Tibial nerve (tissue), 4 donors: ENCODE measurements at regions not wholly inside any gene's neighbourhood (a gene's known extent, or its start where the extent isn't known, plus 50 kb on each side); places are given as distances from the start of the nearest gene placed in this dataset.

Source experiments
- DNase-seq, 2 donors: peaks; one replicate each; pipeline ENCODE4 v3.0.0-alpha.2; 2019; ENCODE audit warnings: low spot score in 2 of 2
- H3K27ac ChIP-seq, 4 donors: fragments of 200-600 bp; sonication (generic) in 3 of 4; one replicate each; pipeline ENCODE4 v1.5.1; 2017 to 2019; ENCODE audit warnings: mild to moderate bottlenecking in 1 of 4
- H3K27me3 ChIP-seq, 2 donors: fragments of 200-600 bp; sonication (generic) in 1 of 2; one replicate each; pipeline versions ENCODE4 v1.5.1 to v1.6.0; 2017 to 2019
- H3K36me3 ChIP-seq, 3 donors: fragments of 200-600 bp; sonication (generic); one replicate each; pipeline ENCODE4 v1.5.1; 2018 to 2019
- H3K4me1 ChIP-seq, 4 donors: fragments of 200-600 bp; sonication (generic) in 3 of 4; one replicate each; pipeline ENCODE4 v1.5.1; 2017 to 2019
- H3K4me3 ChIP-seq, 4 donors: fragments of 200-600 bp; sonication (generic) in 3 of 4; one replicate each; pipeline ENCODE4 v1.5.1; 2017 to 2019; ENCODE audit warnings: mild to moderate bottlenecking in 1 of 4, moderate library complexity in 1 of 4
- H3K9me3 ChIP-seq, 4 donors: fragments of 200-600 bp; sonication (generic) in 3 of 4; one replicate each; pipeline ENCODE4 v1.5.1; 2017 to 2019
- CTCF ChIP-seq, 5 experiments: fragments of 200-600 bp in 3 of 5; fragments of 450-650 bp in 2 of 5; sonication (generic) in 3 of 5; IDR thresholded peaks; one replicate each; pipeline ENCODE4 v1.5.1; 2016 to 2019; ENCODE audit warnings: antibody characterized with exemption in 5 of 5, mild to moderate bottlenecking in 3 of 5, moderate library complexity in 2 of 5
- EP300 ChIP-seq, 2 donors: sonication (generic); formaldehyde crosslinking; IDR thresholded peaks; one replicate each; pipeline ENCODE4 v1.6.1; 2017; ENCODE audit warnings: antibody characterized with exemption in 2 of 2, mild to moderate bottlenecking in 1 of 2
- POLR2A ChIP-seq, 2 donors: fragments of 450-650 bp; IDR thresholded peaks; one replicate each; pipeline ENCODE4 v1.6.1; 2017; ENCODE audit warnings: antibody characterized with exemption in 2 of 2, mild to moderate bottlenecking in 2 of 2, moderate library complexity in 2 of 2
- WGBS, 2 donors: methylation state at CpG; one replicate each; pipeline ENCODE4 v1.1.5; 2018; 5-methylcytosine and 5-hydroxymethylcytosine counted together

GRCh38 chr10:64130152-64130551 is 609.0 kb downstream of the REEP3 start:
- Histone ChIP-seq H3K27me3 (no peaks in the 10 kb centered on the region), H3K9me3 (no peaks in the 10 kb centered on the region), H3K4me1 (no peaks in the 10 kb centered on the region), H3K36me3 (no peaks in the 10 kb centered on the region), H3K27ac (no peak overlapping the region), H3K4me3 (no peak overlapping the region)
- no peak for TF ChIP-seq CTCF (IDR thresholded peaks at IDR 0.05)
- no peak for TF ChIP-seq POLR2A (IDR thresholded peaks at IDR 0.05)
- TF ChIP-seq EP300 (IDR thresholded peaks at IDR 0.05), result no peak
- WGBS, 2 donors, result 76 to 77% methylated on average over 1 of the region's 1 CpG
- no peak for DNase-seq

- no peak for TF ChIP-seq EP300 (IDR thresholded peaks at IDR 0.05)
- TF ChIP-seq POLR2A (IDR thresholded peaks at IDR 0.05), result no peak
- TF ChIP-seq CTCF (IDR thresholded peaks at IDR 0.05), result no peak
- Histone ChIP-seq H3K9me3 (no peaks in the 10 kb centered on the region), H3K4me1 (no peaks in the 10 kb centered on the region), H3K27ac (no peak overlapping the region), H3K36me3 (no peaks in the 10 kb centered on the region), H3K27me3 (no peaks in the 10 kb centered on the region), H3K4me3 (no peak overlapping the region)
- DNase-seq, result no peak
- 25 to 28% methylated on average over 1 of the region's 1 CpG for WGBS, 2 donors
These were observed 613.5 kb downstream of the REEP3 start for GRCh38 chr10:64134676-64135075.

- Histone ChIP-seq H3K4me3 (no peak overlapping the region), H3K27me3 (no peaks in the 10 kb centered on the region), H3K4me1 (no peaks in the 10 kb centered on the region), H3K9me3 (no peaks in the 10 kb centered on the region), H3K27ac (no peak overlapping the region), H3K36me3 (no peaks in the 10 kb centered on the region)
- 91 to 95% methylated on average over 3 of the region's 3 CpGs for WGBS, 2 donors
- no peak for TF ChIP-seq EP300 (IDR thresholded peaks at IDR 0.05)
- no peak for TF ChIP-seq POLR2A (IDR thresholded peaks at IDR 0.05)
- no peak for TF ChIP-seq CTCF (IDR thresholded peaks at IDR 0.05)
- DNase-seq, result no peak
These were observed 621.2 kb downstream of the REEP3 start for GRCh38 chr10:64142395-64142794.

- Histone ChIP-seq H3K4me3 (no peak overlapping the region), H3K36me3 (no peaks in the 10 kb centered on the region), H3K4me1 (no peaks in the 10 kb centered on the region), H3K27ac (no peak overlapping the region), H3K9me3 (peaks cover 0 to 4% (median 0%) of the 10 kb centered on the region in 4 donors), H3K27me3 (no peaks in the 10 kb centered on the region)
- no peak for DNase-seq
- TF ChIP-seq POLR2A (IDR thresholded peaks at IDR 0.05), result no peak
- TF ChIP-seq CTCF (IDR thresholded peaks at IDR 0.05), result no peak
These were observed 627.4 kb downstream of the REEP3 start for GRCh38 chr10:64148607-64149006.

GRCh38 chr10:64156166-64156565 is 635.0 kb downstream of the REEP3 start:
- H3K9me3 ChIP-seq, result peaks cover 0 to 4% (median 0%) of the 10 kb centered on the region in 4 donors
- H3K36me3 ChIP-seq, result no peaks in the 10 kb centered on the region
- no peak overlapping the region for H3K27ac ChIP-seq
- TF ChIP-seq EP300 (IDR thresholded peaks at IDR 0.05), result no peak
- TF ChIP-seq POLR2A (IDR thresholded peaks at IDR 0.05), result no peak
- TF ChIP-seq CTCF (IDR thresholded peaks at IDR 0.05), result no peak
- DNase-seq, result no peak
- no peaks in the 10 kb centered on the region for H3K4me1 ChIP-seq
- H3K27me3 ChIP-seq, result no peaks in the 10 kb centered on the region
- 33 to 45% methylated on average over 3 of the region's 3 CpGs for WGBS, 2 donors
- H3K4me3 ChIP-seq, result no peak overlapping the region
